AG10803 (cell line): ENCODE measurements at regions not wholly inside any gene's neighbourhood (a gene's known extent, or its start where the extent isn't known, plus 50 kb on each side); places are given as distances from the start of the nearest gene placed in this dataset.

Experiments
- DNase-seq: peaks from one replicate; pipeline ENCODE4 v3.0.0; 2010; ENCODE audit warnings: low read depth
- H3K4me3 ChIP-seq: 2 replicates; pipeline ENCODE4 v1.5.1; 2011; ENCODE audit warnings: mild to moderate bottlenecking, low read length, control low read depth
- TF ChIP-seq, protein P1 (sequence below): conservative IDR thresholded peaks from 2 replicates; pipeline ENCODE4 v1.5.1; 2011; ENCODE audit warnings: mild to moderate bottlenecking, low read length, control low read depth, inconsistent platforms

DNA sequence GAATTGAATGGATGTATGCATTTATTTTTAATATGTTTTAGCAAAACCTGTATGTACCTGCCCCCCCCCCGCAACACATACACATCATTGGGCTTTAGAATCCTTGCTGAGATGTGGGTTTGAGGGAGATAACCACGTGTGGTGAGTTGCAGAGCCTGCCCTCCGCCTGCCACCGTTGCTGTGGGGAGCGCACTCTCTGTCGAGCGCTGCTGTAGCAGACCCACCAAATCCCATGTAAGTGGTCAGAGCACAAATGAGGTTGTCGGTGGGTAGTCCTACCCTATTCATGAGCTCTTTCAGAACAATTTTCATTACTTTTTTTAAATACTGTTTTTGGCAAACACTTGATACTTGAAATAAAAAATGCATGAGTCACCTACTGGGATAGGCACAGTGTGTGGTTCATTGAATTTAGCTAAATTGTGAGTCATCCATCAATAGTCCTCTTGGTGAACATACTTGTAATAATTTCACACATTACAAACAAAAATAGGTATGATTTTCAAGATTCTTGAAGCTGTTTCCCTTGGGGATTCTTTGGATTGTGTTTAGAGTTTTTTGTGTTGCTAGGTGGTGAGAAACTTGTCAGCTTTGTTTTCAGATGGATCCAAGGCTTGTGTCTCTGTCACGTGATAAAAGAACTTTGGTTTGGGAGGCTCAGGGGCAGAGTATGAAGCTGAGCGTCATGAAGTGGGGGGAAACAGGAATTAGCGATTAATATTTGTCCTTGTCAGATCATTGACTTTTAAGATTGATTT is 107.6 kb downstream of the PTCSC3 start:
- TF ChIP-seq, protein P1, sequence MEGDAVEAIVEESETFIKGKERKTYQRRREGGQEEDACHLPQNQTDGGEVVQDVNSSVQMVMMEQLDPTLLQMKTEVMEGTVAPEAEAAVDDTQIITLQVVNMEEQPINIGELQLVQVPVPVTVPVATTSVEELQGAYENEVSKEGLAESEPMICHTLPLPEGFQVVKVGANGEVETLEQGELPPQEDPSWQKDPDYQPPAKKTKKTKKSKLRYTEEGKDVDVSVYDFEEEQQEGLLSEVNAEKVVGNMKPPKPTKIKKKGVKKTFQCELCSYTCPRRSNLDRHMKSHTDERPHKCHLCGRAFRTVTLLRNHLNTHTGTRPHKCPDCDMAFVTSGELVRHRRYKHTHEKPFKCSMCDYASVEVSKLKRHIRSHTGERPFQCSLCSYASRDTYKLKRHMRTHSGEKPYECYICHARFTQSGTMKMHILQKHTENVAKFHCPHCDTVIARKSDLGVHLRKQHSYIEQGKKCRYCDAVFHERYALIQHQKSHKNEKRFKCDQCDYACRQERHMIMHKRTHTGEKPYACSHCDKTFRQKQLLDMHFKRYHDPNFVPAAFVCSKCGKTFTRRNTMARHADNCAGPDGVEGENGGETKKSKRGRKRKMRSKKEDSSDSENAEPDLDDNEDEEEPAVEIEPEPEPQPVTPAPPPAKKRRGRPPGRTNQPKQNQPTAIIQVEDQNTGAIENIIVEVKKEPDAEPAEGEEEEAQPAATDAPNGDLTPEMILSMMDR, result no peak
- no peak overlapping the region for H3K4me3 ChIP-seq
- DNase-seq, result peak; percentile 84

DNA sequence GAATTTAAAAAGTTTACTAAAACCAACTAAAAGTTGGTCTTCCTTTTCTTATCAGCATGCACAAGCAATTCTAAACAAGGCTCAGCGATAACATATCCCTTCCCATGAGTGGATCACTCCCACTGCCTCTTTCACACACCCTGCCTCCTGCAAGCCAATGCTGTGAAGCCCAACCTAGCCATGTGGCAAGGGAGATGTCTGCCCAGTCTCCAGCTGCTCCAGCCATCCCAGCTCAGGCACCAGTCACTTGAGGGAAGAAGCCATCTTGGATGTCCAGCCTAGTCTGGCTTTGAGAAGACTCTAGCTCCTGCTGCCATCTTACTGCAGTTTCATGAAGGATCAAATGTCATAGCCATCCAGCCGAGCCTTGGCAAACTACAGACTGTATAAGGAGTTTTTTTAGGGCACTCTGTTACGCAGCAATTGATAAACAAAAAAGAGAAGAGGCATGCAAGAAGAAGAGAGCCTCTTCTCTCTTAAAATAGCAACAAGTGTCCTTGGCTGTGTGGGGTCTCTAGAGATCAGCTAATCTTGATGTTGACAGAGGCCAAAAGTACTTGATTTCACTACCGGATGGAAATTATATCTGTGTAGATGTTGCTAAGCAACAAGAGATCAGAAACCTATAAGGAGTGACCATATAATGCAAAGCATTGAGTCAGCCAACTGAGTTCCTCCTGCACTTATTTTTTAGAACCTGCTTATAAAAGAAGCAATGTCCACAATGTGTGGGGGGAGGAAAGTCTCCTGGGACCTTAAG is 108.9 kb downstream of the PTCSC3 start:
- no peak for DNase-seq
- TF ChIP-seq, protein P1, result no peak

DNA sequence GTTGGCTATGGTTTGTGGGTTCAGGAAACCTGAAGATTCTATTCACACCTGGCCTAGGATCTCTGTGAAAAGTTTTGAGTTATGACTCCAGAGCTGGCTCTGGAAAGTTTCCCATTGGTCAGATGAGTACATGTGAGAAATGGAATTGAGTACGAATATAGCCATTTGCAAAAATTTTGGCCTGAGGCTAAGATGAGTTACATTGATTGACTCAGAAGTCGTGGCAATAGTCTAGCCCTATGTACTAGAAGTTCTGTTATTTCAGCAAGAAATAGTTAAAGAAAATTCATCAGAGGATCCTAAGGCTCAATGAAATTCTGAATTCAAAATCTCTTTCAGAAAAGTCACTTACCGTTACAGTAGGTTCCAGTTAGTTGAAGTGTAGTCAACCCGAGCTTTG is 109.9 kb downstream of the PTCSC3 start:
- no peak overlapping the region for H3K4me3 ChIP-seq
- TF ChIP-seq, protein P1, result no peak
- DNase-seq, result no peak

More for the DNA sequence above, 108.9 kb downstream of the PTCSC3 start:
- H3K4me3 ChIP-seq, result no peak overlapping the region

DNA sequence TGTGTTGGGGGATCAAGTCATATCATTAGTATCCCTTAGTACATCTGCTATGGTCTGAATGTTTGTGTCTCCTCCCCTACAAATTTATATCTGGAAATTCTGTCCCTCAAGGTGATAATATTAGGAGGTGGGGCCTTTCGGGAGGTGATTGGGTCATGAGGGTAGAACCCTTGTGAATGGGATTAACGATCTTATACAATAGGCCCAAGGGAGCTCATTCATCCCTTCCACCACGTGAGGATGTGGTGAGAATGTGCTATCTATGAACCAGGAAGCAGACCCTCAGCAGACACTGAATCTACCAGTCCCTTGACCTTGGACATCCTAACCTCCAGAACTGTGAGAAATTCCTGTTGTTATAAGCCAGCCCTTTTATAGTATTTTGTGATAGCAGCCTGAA is 110.7 kb downstream of the PTCSC3 start:
- TF ChIP-seq, protein P1, result no peak
- no peak for DNase-seq
- H3K4me3 ChIP-seq, result no peak overlapping the region

DNA sequence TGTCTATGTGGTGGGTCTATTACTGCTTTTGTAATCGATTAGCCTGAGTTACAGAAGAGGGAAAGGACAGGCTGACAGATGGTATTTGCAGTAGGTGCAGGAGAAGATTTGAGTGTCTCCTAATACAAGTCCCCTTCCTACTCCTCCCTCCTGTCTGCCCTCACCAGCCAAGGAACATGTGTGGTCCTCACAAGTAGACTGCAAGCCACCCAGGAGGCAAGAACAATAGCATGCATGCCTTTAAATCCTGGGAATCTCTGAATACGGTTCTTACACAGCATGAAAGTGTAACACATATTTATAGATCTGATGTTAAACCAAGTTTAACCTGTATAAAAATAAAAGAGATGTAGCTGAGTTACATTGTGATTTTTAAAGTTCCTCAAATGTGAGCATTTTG is 117.0 kb downstream of the PTCSC3 start:
- TF ChIP-seq, protein P1, result no peak

DNA sequence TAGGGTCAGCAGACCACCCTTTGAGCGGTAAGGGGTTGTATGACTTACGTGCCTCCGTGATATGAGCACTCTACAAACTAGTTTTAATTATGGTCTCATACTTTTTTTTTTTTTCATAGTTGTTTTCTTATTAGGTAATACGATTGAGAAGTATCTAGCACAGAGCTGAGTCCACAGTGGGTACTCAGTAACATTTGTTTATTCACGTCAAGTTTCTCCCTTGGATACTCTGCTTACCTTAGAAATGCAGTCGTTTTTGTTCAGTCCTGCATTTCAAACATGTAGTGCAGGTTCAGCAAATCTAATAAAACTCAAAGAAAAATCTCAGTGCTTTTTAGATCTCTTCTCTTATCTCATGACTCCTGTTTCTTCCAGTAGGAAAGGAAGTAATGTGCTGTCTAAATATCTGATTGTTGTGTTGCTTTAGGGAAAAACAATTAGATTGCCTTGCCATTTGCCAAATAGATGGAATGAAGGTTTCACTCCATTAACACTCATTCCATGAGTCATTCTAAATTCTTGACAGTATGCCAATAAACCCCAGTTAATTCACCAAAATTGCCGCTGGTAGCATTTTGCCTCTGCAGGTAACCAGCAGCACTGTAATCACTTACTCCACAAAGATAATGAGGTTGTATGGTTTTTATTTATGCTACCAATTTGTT is 118.9 kb downstream of the PTCSC3 start:
- TF ChIP-seq, protein P1, result no peak
- no peak for DNase-seq
- no peak overlapping the region for H3K4me3 ChIP-seq

More for the DNA sequence above, 117.0 kb downstream of the PTCSC3 start:
- no peak overlapping the region for H3K4me3 ChIP-seq
- DNase-seq, result no peak

DNA sequence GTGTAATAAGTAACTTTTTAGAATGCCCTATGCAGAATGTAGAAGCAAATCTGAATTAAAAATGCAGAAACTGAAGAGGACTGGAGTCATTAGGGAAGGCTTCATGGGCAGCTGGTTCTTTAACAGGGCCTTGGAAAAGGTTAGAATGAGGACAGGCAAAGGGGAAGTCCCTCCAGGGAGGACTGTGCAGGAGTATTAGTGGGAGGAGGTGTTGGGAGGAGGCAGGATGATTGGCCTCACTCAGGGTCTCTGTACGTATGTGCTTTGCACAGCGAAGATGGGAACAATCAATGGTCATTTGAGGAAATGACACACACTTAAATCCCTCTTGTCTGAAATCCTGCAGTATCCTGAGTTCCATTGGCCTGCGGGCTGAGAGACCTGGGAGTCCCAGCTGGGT is 119.7 kb downstream of the PTCSC3 start:
- no peak overlapping the region for H3K4me3 ChIP-seq
- DNase-seq, result no peak
- TF ChIP-seq, protein P1, result no peak
